ENCODE measurements at regions not wholly inside any gene's neighbourhood (a gene's known extent, or its start where the extent isn't known, plus 50 kb on each side); places are given as distances from the start of the nearest gene placed in this dataset.

DNA sequence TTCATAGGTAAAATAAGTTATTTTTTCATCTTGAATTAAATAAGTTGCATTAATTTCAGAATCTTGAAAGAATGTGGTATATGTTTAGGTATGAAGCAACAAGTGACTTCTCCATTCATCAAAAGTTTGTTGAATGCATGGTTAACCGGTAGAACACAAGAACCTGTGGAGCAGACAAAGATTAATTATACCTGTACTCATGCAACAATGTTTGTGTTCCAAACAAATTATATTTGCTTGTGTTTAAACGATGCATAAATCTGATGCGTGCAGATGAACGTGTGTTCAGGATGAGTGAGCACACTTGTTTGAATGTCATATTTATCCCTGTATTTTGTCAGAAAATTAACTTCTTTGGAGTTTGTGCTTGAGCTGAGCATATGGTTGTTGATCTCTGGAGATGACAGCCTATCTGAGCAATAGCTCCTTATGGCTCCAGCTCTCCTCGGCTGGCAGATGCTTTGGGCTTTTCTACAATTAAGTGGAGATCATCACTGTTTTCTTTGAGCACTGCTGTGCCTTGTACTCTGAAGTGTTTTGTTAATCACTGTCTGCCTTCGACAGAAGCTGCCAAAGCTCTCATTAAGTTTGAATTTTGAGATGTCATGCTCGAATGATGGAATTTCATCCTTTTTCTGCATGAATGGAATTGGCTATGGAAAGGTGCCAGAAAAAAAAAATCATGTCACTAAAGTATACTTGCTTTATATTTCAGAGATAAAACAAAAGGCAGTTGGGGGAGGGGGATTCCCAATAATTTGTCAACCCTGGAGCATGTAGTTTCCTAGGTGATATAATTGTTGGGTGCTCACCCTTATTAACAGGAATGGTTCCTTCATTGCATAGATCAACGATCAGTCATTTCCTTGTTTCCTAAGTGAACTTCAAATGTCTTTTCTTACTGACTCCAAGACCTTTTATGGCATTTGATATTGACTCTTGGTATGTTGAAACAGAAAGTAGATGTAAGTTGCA lies 502.5 kb upstream of the ARRDC3 start:
- TF ChIP-seq, protein P1, sequence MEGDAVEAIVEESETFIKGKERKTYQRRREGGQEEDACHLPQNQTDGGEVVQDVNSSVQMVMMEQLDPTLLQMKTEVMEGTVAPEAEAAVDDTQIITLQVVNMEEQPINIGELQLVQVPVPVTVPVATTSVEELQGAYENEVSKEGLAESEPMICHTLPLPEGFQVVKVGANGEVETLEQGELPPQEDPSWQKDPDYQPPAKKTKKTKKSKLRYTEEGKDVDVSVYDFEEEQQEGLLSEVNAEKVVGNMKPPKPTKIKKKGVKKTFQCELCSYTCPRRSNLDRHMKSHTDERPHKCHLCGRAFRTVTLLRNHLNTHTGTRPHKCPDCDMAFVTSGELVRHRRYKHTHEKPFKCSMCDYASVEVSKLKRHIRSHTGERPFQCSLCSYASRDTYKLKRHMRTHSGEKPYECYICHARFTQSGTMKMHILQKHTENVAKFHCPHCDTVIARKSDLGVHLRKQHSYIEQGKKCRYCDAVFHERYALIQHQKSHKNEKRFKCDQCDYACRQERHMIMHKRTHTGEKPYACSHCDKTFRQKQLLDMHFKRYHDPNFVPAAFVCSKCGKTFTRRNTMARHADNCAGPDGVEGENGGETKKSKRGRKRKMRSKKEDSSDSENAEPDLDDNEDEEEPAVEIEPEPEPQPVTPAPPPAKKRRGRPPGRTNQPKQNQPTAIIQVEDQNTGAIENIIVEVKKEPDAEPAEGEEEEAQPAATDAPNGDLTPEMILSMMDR (IDR thresholded peaks at IDR 0.05), result no peak
- no peak for TF ChIP-seq POLR2AphosphoS5 (IDR thresholded peaks at IDR 0.05)
- TF ChIP-seq EP300 (IDR thresholded peaks at IDR 0.05; ENCODE audit: low read depth), result no peak
- no peak for TF ChIP-seq POLR2A (IDR thresholded peaks at IDR 0.05)
